IPS-NIHi7 (cell line): ENCODE measurements at regions not wholly inside any gene's neighbourhood (a gene's known extent, or its start where the extent isn't known, plus 50 kb on each side); places are given as distances from the start of the nearest gene placed in this dataset.
"Not testable (repeated sequence)": the region's sequence is repeated elsewhere in the genome, so short reads cannot be mapped to it uniquely, and the experiment has no call there.

Experiments used
- DNase-seq: peaks from one replicate; pipeline ENCODE4 v3.0.0; 2012; ENCODE audit warnings: mixed read lengths; ENCODE audit errors: extremely low spot score

- DNase-seq, result not testable (repeated sequence)
These were observed 158.0 kb downstream of the GNAI1 start for GRCh38 chr7:80292634-80293033.

DNA sequence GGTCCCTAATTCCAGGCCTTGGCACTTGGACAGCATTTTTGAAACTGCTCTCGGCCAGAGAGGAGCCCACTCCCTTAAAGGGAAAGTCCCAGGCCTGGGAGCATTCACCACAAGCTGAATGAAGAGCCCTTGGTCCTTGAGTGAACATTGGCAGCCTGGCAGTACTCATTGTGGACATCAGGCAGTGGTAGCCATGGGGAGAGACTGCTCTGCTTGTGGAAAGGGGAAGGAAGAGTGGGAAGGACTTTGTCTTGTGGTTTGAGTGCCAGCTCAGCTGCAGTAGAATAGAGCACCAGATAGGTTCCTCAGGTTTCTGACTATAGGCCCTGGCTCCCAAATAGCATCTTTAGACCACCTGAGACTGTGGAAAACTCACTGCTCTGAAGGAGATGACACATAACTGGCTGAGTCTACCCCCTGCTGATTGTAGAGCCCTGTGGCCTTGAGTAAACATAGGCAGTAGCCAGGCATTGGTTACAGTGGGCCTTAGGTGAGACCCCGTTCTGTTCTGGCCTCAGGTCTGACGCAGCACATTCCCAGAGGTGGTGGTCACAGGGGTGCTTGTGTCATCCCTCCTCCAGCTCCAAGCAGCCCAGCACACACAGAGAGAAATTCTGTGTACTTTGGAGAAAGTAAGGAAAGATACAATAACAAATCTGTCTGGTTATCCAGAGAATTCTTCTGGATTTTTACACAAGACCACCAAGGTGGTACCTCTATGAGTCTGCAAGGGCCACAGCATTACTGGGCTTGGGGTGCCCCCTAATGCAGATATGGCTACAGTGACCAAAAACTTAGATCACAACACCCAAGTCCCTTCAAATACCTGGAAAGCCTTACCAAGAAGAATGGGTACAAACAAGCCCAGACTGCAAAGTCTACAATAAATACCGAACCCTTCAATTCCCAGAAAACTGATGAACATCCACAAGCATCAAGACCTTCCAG lies 153.8 kb downstream of the GNAI1 start:
- DNase-seq, result no peak

GRCh38 chr7:80287400-80288174 lies 153.0 kb downstream of the GNAI1 start:
- DNase-seq, result no peak

DNA sequence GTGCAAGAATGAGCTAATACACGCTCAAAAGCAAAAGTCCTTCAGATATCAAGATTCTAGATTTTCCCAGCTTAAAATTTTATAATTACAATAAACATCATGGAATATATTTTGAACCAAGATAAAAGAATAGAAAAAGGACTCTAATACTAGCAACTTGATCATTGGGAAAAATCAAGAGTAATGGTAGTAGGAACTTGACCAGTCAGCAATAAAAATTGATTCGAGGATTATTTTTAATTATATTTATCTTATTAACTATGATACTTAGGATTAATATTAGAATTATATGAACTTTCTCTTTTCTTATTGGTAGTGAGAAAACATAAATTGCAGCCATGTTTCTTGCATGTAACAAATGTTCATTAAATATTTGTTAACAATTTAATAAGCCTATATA lies 152.0 kb downstream of the GNAI1 start:
- no peak for DNase-seq

- DNase-seq, result no peak
These were observed 150.2 kb downstream of the GNAI1 start for GRCh38 chr7:80284855-80285254.

DNA sequence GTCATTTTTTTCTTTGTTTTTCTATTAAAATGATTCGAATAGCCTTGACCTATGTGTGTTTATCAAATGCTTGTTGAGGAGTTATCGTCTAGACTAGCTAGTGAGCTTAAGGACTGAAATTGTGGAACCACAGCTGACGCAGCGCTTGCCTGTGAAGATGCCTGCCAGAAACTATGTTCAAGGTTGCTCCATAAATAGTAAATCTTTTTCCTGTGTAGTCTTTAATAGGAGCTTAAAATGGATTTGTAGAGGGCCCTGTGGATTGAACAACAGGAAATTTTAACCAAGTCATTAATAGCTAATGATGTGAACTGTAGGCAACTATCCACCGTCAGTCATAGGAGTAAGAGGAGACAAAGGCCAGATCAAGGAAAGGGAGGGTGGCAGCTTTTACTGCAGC lies 145.1 kb downstream of the GNAI1 start:
- DNase-seq, result no peak

DNA sequence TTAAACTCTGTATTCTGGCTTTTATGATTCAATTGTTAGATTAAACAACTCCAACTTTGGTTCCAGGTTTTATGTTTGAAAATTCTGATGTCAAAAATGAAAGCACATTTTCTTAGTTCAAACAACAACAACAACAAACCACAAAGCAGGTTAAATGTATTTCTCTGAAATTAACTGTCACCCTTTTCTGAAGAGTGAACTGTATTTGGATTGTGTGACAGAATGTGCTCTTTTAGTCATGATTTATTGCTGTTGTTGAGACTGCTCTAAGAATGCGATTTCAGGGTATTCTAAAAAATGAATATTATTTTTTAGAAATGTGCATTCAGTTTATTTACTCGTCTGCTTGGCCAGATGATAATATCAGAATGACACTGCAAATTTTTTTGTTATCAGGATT lies 144.1 kb downstream of the GNAI1 start:
- no peak for DNase-seq

DNA sequence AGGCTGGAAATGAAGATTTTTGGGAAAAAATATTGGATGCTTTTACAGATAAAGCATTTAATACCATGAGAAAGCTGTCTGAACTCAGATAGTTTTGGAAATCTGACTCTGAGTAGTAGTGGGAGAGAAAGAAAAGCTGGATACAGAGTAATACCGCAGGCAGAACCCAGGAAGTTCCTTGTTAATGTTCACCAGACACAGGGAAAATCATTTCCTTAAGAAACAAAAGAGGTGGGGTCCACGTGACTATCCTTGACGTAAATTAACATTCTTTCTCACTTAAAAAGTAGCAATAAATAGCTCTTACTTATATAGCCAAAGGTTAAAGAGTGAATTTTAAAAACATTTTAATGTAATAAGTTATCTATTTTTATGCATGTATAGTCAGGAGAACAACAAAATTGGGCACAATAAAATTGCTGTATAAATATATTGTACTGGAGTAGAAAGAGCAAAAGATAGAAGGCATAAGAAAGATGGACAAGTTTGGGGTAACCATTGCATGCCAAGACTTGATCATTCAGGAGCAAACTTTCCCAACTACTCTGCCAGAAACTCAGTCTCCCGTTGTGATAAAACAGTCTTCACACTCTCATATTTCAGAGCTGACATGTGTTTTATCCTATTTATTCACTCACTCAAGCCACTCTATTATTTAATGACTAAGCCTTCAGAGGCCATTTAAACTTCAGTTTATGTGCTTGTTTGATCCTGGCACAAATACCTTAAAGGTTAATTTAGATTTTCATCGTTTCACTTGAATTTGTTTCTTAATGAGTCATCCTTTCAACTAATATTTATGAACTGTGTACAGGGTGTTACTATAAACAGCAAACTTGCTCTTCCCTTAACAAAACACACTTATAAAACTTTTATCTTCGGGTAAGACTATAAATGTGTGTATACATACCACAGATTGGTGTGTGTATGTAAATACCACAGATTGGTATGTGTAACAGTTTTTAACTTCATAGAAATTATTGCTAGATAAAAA lies 143.1 kb downstream of the GNAI1 start:
- DNase-seq, result no peak
